ENCODE measurements at regions not wholly inside any gene's neighbourhood (a gene's known extent, or its start where the extent isn't known, plus 50 kb on each side); places are given as distances from the start of the nearest gene placed in this dataset.

GRCh38 chr16:52671590-52671989 lies 124.6 kb upstream of the TOX3 start:
- TF ChIP-seq CTCF (IDR thresholded peaks at IDR 0.05): no peak
- no peak for TF ChIP-seq MAFK (IDR thresholded peaks at IDR 0.05; ENCODE audit: partially characterized antibody)
- no peak for TF ChIP-seq POLR2A (IDR thresholded peaks at IDR 0.05; ENCODE audit: low read length)
- TF ChIP-seq EP300 (IDR thresholded peaks at IDR 0.05): no peak
- no peak for TF ChIP-seq RAD21 (conservative IDR thresholded peaks at IDR 0.05 in 1 of 2, IDR thresholded peaks at IDR 0.05 in 1 of 2)
- no peak for TF ChIP-seq JUNB (IDR thresholded peaks at IDR 0.05)

Measured in A549 (cell line).